HCT116 (cell line): ENCODE measurements at regions not wholly inside any gene's neighbourhood (a gene's known extent, or its start where the extent isn't known, plus 50 kb on each side); places are given as distances from the start of the nearest gene placed in this dataset.
A peak's percentile ranks its signal among the peaks of the same experiment; 100 is the strongest.

Source experiments
- ATAC-seq: fragments of 200-7000 bp; cut with Tn5 transposase; 2 replicates; pipeline ENCODE4 v1.9.1; 2020; ENCODE audit warnings: mild to moderate bottlenecking, moderate library complexity
- BruUV-seq: library from RNA; stranded (reverse); fragments of 400-500 nt; replicated peaks from 2 replicates; lab custom pipeline; 2021; lab: Mats Ljungman, UMichigan
- CTCF ChIA-PET: fragments of 300-600 bp; sonication (Branson Sonifier 250); formaldehyde crosslinking; loops from one replicate; lab custom pipeline; 2021; ENCODE audit warnings: antibody characterized with exemption; lab: Charles Lee
- POLR2A ChIA-PET: fragments of 300-600, 350-600 bp; sonication (Branson Sonifier 250); formaldehyde crosslinking; loops from one replicate; lab custom pipeline; 2021; ENCODE audit warnings: antibody characterized with exemption; lab: Charles Lee
- RAD21 ChIA-PET, 2 experiments: fragments of 300-600 bp; sonication (Branson Sonifier 250); formaldehyde crosslinking; loops; one replicate each; lab custom pipeline; 2023; ENCODE audit warnings: low total read pairs in 2 of 2; ENCODE audit not compliant: uncharacterized antibody in 2 of 2, unreplicated experiment in 2 of 2, low non-redundant PET in 1 of 2; lab: Charles Lee
- DNase-seq: peaks from one replicate; pipeline ENCODE4 v3.0.0-alpha.2; 2010; ENCODE audit warnings: low read depth, low spot score
- H2AFZ ChIP-seq: fragments of 200-600 bp; shearing (Covaris generic), sonication (generic); 2 replicates; pipeline ENCODE4 v1.6.1; 2017; ENCODE audit warnings: low read depth, mixed run types, mixed read lengths, antibody characterized with exemption, low read length; ENCODE audit not compliant: poor library complexity, severe bottlenecking
- H3K27ac ChIP-seq: 2 replicates; pipeline ENCODE4 v1.5.1; 2012; ENCODE audit warnings: low read depth, low read length
- H3K27me3 ChIP-seq: fragments of 200-600 bp; sonication (generic); 2 replicates; pipeline ENCODE4 v1.6.1; 2016; ENCODE audit warnings: mixed run types, low read length, mixed read lengths; ENCODE audit not compliant: insufficient read depth
- H3K36me3 ChIP-seq, 2 experiments: fragments of 200-500 bp in 1 of 2; fragments of 200-600 bp in 1 of 2; sonication (Bioruptor generic) in 1 of 2; sonication (generic) in 1 of 2; 2 replicates each; pipeline versions ENCODE4 v1.5.1 to v1.6.1; 2014 to 2016; ENCODE audit warnings: low read length in 2 of 2, inconsistent platforms in 1 of 2, mixed read lengths in 1 of 2, mixed run types in 1 of 2; ENCODE audit not compliant: insufficient read depth in 2 of 2, control insufficient read depth in 1 of 2
- H3K4me1 ChIP-seq, 2 experiments: fragments of 200-600 bp in 1 of 2; sonication (generic) in 1 of 2; 2 replicates each; pipeline versions ENCODE4 v1.5.1 to v1.6.1; 2012 to 2017; ENCODE audit warnings: low read length in 2 of 2, inconsistent platforms in 1 of 2, mild to moderate bottlenecking in 1 of 2, mixed read lengths in 1 of 2, mixed run types in 1 of 2, moderate library complexity in 1 of 2; ENCODE audit not compliant: insufficient read depth in 2 of 2, control insufficient read depth in 1 of 2
- H3K4me2 ChIP-seq: fragments of 200-600 bp; sonication (generic); 2 replicates; pipeline ENCODE4 v1.6.1; 2017; ENCODE audit warnings: mixed run types, low read length, mixed read lengths
- H3K4me3 ChIP-seq, 2 experiments: fragments of 200-600 bp in 1 of 2; sonication (generic) in 1 of 2; replicated peaks in 1 of 2; 2 replicates each; pipeline ENCODE4 v1.5.1; 2011 to 2016; ENCODE audit warnings: low read length in 2 of 2, control low read depth in 1 of 2, low read depth in 1 of 2, mild to moderate bottlenecking in 1 of 2, mixed read lengths in 1 of 2, mixed run types in 1 of 2
- H3K79me2 ChIP-seq: fragments of 200-600 bp; sonication (generic); 2 replicates; pipeline ENCODE4 v1.6.1; 2017; ENCODE audit warnings: mild to moderate bottlenecking, mixed run types, low read length, moderate library complexity, mixed read lengths; ENCODE audit not compliant: insufficient read depth
- H3K9ac ChIP-seq: fragments of 200-600 bp; sonication (generic); 2 replicates; pipeline ENCODE4 v1.6.1; 2016; ENCODE audit warnings: low read length, mixed read lengths
- H3K9me2 ChIP-seq: fragments of 200-600 bp; sonication (generic), shearing (Covaris generic); 2 replicates; pipeline ENCODE4 v1.6.1; 2017; ENCODE audit warnings: mixed run types, mild to moderate bottlenecking, moderate library complexity; ENCODE audit not compliant: insufficient read depth
- H3K9me3 ChIP-seq, 2 experiments: fragments of 200-500 bp in 1 of 2; fragments of 200-600 bp in 1 of 2; sonication (Bioruptor generic) in 1 of 2; sonication (generic) in 1 of 2; 2 replicates each; pipeline ENCODE4 v1.6.1; 2014 to 2017; ENCODE audit warnings: low read length in 2 of 2, mixed read lengths in 2 of 2, inconsistent platforms in 1 of 2, low read depth in 1 of 2, mild to moderate bottlenecking in 1 of 2, mixed run types in 1 of 2, moderate library complexity in 1 of 2; ENCODE audit not compliant: control insufficient read depth in 1 of 2, insufficient read depth in 1 of 2
- H4K20me1 ChIP-seq: fragments of 200-600 bp; sonication (generic), shearing (Covaris generic); 2 replicates; pipeline ENCODE4 v1.6.1; 2017; ENCODE audit warnings: mixed run types, mild to moderate bottlenecking, moderate library complexity; ENCODE audit not compliant: insufficient read depth
- EGR1 ChIP-seq: IDR thresholded peaks from 2 replicates; pipeline ENCODE4 v1.6.1; 2012; ENCODE audit warnings: low read depth
- SIN3A ChIP-seq: IDR thresholded peaks from 2 replicates; pipeline ENCODE4 v1.6.1; 2012; ENCODE audit warnings: low read depth
- SP1 ChIP-seq: IDR thresholded peaks from 2 replicates; pipeline ENCODE4 v1.6.1; 2012; ENCODE audit warnings: low read depth
- TCF7L2 ChIP-seq: IDR thresholded peaks from 2 replicates; pipeline ENCODE4 v1.7.0; 2011; ENCODE audit warnings: borderline replicate concordance, inconsistent platforms; ENCODE audit not compliant: insufficient read depth, insufficient read length; ENCODE audit errors: extremely low read depth
- YY1 ChIP-seq: IDR thresholded peaks from 2 replicates; pipeline ENCODE4 v1.6.1; 2011; ENCODE audit warnings: low read length, low read depth, moderate library complexity, mild to moderate bottlenecking; ENCODE audit not compliant: insufficient replicate concordance; ENCODE audit errors: extremely low read depth
- ZFX ChIP-seq: fragments of 450-650 bp; IDR thresholded peaks from 2 replicates; pipeline ENCODE4 v1.6.1; 2017
- ZNF274 ChIP-seq: fragments of 200-500 bp; sonication (Bioruptor generic); IDR thresholded peaks from 2 replicates; pipeline ENCODE4 v1.6.1; 2014; ENCODE audit warnings: mild to moderate bottlenecking, low read depth, low read length, inconsistent platforms
- intact Hi-C: fragments of 100-400 bp; cut with micrococcal nuclease; formaldehyde crosslinking; loops from 2 replicates; pipeline ENCODE4 v1.10.0; 2022
- TF ChIP-seq, protein P1 (sequence below), 3 experiments: fragments of 200-600 bp in 1 of 3; sonication (generic) in 1 of 3; IDR thresholded peaks in 2 of 3; conservative IDR thresholded peaks in 1 of 3; 2 replicates each; pipeline ENCODE4 v1.5.1; 2012 to 2017; ENCODE audit warnings: low read depth in 2 of 3, low read length in 2 of 3, antibody characterized with exemption in 1 of 3, borderline replicate concordance in 1 of 3, control low read depth in 1 of 3, mild to moderate bottlenecking in 1 of 3, mixed read lengths in 1 of 3, mixed run types in 1 of 3, moderate library complexity in 1 of 3; ENCODE audit not compliant: insufficient read depth in 1 of 3

DNA sequence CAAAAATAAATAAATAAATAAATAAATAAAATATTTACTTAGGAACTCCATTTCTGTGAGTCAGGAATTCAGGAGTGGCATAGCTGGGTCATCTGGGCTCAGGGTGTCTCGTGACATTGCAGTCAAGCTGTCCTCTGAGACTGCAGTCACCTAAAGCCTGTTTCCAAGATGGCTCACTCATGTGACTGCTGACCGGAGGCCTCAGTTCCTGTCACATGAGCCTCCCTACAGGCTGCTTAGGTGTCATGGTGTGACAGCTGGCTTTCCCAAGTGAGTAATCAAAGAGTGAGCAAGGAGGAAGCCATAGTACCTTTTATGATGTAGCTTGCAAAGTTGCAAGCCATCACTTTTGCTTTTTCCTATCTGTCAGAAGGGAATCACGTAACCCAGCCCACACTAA lies 128.6 kb upstream of the KCTD7 start:
- H3K4me1 ChIP-seq = no peaks in the 10 kb centered on the region; a peak in 1 of 4 replicates
- ATAC-seq (peak; percentile 72), DNase-seq (peak; percentile 18)
- no TSS peak for BruUV-seq
- CTCF ChIA-PET = no interaction called here
- H2AFZ ChIP-seq = no peak overlapping the region
- H4K20me1 ChIP-seq = no peaks in the 10 kb centered on the region
- H3K79me2 ChIP-seq = no peaks in the 10 kb centered on the region
- H3K9me2 ChIP-seq = no peaks in the 10 kb centered on the region
- POLR2A ChIA-PET = no interaction called here
- H3K27ac ChIP-seq = no peak overlapping the region
- no peak overlapping the region for H3K9ac ChIP-seq
- no peaks in the 10 kb centered on the region for H3K27me3 ChIP-seq
- H3K9me3 ChIP-seq = no peaks in the 10 kb centered on the region
- no peak overlapping the region for H3K4me3 ChIP-seq
- no peaks in the 10 kb centered on the region for H3K36me3 ChIP-seq
- RAD21 ChIA-PET = no interaction called here
- TF ChIP-seq SIN3A (no peak), ZFX (no peak), YY1 (peak; percentile 66), TCF7L2 (no peak)
- TF ChIP-seq, protein P1, sequence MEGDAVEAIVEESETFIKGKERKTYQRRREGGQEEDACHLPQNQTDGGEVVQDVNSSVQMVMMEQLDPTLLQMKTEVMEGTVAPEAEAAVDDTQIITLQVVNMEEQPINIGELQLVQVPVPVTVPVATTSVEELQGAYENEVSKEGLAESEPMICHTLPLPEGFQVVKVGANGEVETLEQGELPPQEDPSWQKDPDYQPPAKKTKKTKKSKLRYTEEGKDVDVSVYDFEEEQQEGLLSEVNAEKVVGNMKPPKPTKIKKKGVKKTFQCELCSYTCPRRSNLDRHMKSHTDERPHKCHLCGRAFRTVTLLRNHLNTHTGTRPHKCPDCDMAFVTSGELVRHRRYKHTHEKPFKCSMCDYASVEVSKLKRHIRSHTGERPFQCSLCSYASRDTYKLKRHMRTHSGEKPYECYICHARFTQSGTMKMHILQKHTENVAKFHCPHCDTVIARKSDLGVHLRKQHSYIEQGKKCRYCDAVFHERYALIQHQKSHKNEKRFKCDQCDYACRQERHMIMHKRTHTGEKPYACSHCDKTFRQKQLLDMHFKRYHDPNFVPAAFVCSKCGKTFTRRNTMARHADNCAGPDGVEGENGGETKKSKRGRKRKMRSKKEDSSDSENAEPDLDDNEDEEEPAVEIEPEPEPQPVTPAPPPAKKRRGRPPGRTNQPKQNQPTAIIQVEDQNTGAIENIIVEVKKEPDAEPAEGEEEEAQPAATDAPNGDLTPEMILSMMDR (IDR thresholded peaks at IDR 0.05 in 2 of 3, conservative IDR thresholded peaks at IDR 0.05 in 1 of 3; ENCODE audit: borderline replicate concordance in 1 of 3, insufficient read depth in 1 of 3, low read depth in 2 of 3, low read length in 2 of 3) = no peak
- intact Hi-C loops = no loop called here
- H3K4me2 ChIP-seq = peak overlapping the region; percentile 32; the same call in 1 of the 2 replicates

DNA sequence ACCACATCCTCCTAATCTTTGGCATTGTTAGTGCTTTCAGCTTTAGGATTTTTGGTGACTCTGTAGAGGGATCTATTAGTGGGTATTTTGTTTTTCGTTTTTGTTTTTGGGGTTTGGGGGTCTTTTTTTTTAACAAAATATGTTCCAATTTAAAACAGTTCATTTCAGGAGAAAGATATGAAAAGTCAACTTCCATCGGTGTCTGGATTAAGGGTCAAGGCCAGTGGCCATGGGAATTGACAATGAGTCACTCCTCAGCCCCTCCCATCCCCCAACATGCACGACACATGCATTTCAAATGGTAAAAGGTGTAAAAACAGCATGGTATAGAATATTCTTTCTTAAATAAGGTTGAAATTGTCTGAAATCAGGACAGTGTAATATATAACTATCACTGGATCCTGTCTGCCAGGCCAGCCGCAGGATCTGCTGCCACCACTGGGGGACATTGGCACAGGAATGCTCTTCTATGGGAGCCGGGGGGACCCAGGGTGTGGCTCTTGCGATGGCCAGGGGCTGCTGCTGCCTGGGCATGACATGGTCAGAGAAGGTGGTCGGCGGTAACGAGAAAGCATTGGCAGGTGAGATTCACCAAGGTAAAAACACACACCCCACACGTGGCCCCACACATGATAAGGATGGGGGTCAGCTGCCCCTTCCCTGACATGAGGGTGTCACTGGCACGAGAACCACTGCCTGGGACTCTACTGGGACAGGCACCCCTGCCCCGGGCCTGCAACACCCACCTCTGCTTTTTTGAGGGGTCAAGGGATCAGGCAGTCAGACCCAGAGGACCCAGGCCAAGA lies 126.2 kb upstream of the KCTD7 start:
- no peak overlapping the region for H3K4me2 ChIP-seq
- no peaks in the 10 kb centered on the region for H3K9me2 ChIP-seq
- H3K9me3 ChIP-seq = no peaks in the 10 kb centered on the region
- H4K20me1 ChIP-seq = no peaks in the 10 kb centered on the region
- no peaks in the 10 kb centered on the region for H3K36me3 ChIP-seq
- no peaks in the 10 kb centered on the region for H3K79me2 ChIP-seq
- H3K27ac ChIP-seq = no peak overlapping the region
- no peak overlapping the region for H2AFZ ChIP-seq
- H3K27me3 ChIP-seq = no peaks in the 10 kb centered on the region
- ChIA-PET RAD21 (no interaction called here), CTCF (no interaction called here), POLR2A (no interaction called here)
- ATAC-seq = peak; percentile 59
- H3K9ac ChIP-seq = no peak overlapping the region
- no peak for DNase-seq
- no peak for TF ChIP-seq ZFX
- no peak for TF ChIP-seq ZNF274
- TF ChIP-seq EGR1 = no peak
- TF ChIP-seq, protein P1 (IDR thresholded peaks at IDR 0.05 in 2 of 3, conservative IDR thresholded peaks at IDR 0.05 in 1 of 3; ENCODE audit: borderline replicate concordance in 1 of 3, insufficient read depth in 1 of 3, low read depth in 2 of 3, low read length in 2 of 3) = peak in 2 of 3 experiments; percentile 30 to 46; a peak in 4 of 6 replicates
- TF ChIP-seq YY1 = no peak
- TF ChIP-seq TCF7L2 = no peak
- TF ChIP-seq SP1 = no peak
- H3K4me1 ChIP-seq = no peaks in the 10 kb centered on the region; a peak in 1 of 4 replicates
- intact Hi-C loops = no loop called here
- no TSS peak for BruUV-seq
- no peak overlapping the region for H3K4me3 ChIP-seq
